ENCODE measurements at regions not wholly inside any gene's neighbourhood (a gene's known extent, or its start where the extent isn't known, plus 50 kb on each side); places are given as distances from the start of the nearest gene placed in this dataset.
"Not testable (repeated sequence)": the region's sequence is repeated elsewhere in the genome, so short reads cannot be mapped to it uniquely, and the experiment has no call there.

DNA sequence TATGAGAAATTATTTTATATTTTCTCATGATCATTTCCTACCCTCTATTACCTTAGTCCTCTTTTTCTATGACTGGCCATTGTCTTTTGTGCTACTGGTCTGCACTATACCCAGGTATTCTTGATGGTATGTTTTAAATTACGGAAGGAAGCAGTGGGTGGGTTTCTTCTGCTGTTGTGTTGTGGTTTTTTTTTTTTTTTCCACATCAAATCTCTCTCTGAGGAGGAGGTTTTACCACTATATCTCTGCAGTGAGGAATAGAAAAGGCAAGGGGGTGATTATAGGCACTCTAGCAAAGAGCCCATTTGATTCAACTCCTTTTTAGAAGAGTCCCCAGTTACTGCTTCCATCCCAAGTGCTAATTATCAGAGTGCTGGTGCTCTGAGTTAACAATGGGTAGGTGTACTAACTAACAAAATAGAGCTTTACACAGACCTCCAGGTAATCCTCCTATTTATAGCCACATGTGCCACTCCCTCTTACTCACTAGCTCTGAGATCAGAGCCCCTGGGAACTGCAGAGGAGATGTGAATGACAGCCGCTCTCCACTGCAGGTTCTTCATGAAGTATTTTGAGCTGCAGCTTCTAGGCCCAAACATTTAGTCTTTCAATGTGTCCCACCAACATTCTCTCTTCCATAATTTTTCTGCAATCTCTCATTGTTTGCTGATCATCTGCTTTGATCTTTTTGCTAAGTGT lies 301.6 kb upstream of the GULP1 start:
- DNase-seq (ENCODE audit: low read depth), result no peak

DNA sequence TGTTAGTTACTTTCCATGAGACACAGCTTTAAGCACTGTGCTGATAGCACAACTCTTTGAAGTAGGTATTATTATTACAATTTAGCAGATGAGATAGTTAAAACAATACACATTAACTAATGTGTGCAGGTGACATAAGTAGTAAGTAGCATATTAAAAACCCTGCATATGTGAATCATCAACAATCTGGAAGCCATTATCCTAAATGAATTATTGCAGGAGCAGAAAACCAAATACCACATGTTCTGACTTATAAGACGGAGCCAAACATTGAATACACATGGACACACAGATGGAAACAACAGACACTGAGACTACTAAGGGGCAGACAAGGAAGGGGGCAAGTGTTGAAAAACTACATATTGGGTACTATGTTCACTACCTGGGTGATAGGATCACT lies 300.3 kb upstream of the GULP1 start:
- DNase-seq (ENCODE audit: low read depth), result peak; percentile 34

DNA sequence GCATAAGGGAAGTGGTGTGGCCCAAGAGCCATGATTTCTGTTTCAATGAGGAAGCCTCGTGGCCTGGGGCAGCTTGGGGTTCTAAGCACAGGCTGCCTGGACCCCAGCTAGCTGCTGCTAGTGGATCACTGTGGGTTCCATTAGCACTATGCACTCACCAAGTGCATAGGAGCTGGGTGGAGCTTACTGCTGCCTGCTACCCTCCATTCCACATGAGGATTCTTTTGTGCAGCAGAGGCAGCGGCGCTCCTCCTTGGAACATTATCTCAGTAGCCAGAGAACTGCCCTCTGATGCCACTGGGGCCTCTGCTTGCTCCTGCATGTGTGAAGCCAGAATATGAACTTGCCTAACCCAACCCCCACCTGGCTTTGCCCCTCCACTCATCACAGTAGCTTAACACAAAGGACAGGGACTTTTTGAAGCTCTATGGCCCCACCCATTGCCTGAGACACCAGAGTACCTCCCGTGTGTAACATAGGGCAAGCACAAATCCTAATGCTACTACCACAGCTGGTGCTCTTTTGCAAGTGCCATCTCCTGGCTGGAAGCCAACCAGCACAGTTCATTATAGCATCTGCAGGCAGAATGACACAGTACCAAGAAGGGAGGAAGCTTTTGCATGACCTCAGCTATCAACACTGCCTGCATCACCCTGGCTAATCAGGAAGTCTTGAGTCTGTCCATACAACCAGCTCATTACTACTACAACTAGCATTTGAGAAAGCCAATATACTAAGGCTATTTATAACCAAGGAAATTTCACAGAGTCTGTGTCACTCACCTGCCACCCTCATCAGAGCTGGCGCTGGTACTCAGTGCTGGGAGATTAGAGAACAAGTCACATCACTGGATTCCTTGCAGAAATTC lies 297.0 kb upstream of the GULP1 start:
- DNase-seq (ENCODE audit: low read depth), result no peak

DNA sequence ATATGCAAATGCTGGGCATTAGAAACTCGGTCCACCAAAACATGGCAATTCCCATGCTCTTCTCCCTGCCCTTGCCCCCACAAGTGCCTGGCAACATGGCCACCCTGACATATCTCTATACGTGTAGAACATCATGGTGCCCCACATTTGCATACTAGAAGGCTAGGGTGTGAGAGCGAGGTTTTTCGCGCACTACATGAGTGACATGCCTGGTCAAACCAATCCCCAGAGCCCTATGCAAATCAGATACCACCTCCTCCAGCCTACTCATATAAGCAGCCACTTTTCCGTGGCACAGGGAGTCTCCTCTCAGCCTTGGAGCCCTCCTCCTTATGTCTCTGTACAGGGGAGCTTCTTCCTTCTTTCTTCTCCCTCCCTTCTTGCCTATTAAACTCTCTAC lies 296.1 kb upstream of the GULP1 start:
- DNase-seq (ENCODE audit: low read depth), result no peak

DNA sequence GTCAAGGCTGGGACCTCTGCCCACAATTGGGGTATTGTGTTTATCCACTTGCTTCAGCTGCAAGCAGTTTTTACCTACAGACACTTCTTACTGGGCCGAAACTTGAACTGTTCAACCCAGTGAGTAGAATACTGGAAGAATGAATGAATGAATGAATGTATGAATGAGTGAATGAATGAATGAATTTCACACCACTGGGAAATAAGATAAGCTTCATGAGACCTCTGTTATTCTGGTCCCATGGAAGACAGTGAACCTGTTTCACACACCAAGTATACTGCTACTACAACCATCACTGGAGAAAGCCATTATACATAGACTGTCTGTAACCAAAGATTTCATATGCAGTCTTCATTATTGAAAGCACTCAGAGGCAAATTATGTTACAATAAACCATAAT lies 295.0 kb upstream of the GULP1 start:
- DNase-seq (ENCODE audit: low read depth), result no peak

DNA sequence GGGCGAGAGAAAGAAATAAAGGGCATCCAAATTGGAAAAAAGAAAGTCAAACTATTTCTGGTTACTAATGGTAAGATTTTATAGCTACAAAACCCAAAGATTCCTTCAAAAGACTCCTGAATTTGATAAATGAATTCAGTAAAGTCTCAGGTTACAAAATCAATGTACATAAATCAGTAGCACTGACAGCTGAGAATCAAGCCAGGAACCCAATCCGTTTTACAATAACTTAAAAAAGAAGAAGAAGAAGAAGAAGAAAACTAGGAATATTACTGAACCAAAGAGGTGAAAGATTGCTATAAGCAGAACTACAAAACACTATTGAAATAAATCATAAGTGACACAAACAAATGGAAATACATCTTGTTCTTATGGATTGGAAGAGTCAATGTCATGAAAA lies 291.5 kb upstream of the GULP1 start:
- no peak for DNase-seq (ENCODE audit: low read depth)

DNA sequence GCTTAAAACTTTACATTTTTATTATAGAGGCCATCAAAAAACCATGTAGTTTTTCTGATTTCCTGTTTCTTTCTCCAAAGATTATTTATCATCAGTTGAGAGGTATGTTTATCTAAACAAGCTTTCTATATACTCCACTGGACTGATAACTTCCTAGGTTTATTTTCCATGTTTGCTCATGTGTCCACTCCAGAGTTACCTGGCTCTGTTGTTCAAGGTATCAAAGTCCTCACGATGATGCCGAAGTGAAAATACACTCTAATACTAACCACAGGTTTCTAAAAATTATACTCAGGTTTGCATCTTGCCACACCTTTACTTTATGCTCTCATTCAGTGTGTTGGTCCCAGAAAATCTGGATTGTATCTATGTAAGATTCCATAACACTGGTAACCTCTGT lies 287.9 kb upstream of the GULP1 start:
- no peak for DNase-seq (ENCODE audit: low read depth)

DNA sequence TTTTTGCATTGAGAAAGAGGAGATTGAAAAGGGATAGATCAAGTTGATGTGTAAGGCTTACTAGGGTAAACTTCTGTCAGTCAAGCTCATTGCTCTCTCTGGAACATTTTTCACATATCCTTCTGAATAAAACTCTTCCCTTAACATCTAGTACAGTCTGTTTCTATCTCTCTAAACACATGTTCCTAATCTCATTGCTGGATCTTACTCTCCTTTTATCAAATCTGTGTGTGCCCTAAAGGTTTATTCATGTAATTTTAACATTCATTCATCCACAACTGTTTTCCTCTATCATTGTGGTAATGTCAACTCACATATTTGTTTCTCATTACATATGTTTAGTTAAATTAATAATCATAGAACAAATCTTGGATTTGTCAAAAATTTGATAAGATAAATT lies 277.9 kb upstream of the GULP1 start:
- DNase-seq (ENCODE audit: low read depth), result no peak

DNA sequence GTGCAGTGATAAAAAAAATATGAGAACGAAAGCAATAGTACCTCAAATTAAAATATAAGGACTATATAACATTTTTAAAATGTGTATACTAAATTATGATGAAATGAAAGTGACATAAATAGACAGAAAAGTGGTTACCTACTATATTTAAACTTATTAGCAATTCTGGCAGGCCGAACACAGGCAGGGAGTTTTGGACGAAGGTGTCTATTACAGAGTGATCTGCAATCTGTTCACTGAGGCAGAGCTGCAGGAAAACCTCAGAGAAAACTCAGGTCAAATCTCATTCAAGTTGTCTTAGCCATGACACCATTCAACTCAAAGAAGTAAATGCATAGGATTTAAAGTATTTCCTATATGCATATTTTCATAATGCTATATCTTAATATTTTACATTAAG lies 274.8 kb upstream of the GULP1 start:
- no peak for DNase-seq (ENCODE audit: low read depth)

DNA sequence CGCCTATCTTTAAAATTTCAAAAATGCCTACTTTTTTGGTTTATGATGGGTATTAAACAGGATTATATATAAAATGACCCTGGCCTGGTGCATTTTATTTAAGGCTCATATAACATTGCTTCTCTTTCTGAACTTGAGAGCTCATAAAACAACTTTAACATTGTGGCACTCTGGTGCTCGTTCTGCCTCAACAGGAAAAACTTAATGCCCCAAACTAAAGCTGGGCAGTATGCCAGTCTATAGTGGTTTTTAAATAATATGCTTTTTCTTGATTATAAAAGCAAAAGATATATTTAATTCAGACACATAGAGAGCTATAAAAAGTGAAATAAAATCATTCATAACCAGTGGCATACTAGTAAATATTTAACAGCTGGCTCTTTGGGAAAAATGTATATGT lies 269.3 kb upstream of the GULP1 start:
- no peak for DNase-seq (ENCODE audit: low read depth)

DNA sequence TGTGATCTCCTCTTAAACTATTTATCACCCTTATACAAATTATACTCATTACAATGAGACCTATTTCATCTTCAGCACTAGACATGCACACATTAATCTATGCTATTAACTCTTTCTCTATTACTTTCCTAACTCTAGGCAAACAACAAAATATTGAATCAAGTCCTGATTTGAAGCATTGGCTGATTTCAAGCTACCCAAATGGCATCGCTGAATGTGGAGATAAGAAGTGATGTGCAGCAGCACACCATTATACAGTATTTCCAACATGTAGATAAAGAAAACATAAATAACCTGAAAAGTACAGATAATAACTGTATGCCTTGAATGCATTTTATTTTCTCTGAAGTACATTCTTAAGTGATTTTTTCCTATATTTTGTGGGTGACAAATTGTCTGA lies 268.6 kb upstream of the GULP1 start:
- no peak for DNase-seq (ENCODE audit: low read depth)

DNA sequence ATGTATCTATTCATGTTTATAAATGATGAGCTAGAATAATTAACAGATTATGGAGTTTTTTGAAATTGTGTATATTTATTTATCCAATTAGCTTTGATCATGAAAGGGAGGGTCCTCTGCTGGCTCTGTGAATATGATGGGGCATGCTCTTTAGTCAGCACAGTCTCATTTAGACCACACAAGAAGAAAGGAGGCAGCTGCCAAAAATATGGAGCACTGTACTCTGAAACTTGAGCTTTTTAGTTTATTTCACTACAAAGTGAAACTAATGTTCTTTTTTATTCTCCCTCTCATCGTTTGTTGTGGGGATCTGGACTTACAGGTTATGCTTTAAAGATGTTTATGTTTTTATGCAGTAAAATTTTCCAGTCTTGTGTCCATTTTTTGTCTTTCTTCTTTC lies 266.9 kb upstream of the GULP1 start:
- no peak for DNase-seq (ENCODE audit: low read depth)

DNA sequence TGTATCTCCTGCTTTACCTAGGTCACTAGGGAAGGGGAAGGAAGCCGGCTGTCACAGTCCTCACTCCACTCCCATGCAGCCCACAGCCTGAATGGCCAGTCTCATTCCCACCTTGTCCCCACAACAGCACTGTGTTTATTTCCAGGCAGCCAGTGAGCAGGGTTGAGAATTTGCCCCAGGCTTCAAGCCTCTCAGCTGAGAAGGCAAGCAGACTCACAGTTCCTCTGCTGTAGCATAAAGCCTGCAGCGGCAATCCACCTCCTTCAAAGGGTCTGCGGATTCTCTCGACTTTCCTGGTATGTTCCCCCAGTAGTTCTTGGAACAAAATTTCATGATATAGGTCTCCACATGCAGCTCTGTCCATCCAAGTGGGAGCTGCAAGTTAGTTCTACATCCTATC lies 262.9 kb upstream of the GULP1 start:
- DNase-seq (ENCODE audit: low read depth), result no peak

DNA sequence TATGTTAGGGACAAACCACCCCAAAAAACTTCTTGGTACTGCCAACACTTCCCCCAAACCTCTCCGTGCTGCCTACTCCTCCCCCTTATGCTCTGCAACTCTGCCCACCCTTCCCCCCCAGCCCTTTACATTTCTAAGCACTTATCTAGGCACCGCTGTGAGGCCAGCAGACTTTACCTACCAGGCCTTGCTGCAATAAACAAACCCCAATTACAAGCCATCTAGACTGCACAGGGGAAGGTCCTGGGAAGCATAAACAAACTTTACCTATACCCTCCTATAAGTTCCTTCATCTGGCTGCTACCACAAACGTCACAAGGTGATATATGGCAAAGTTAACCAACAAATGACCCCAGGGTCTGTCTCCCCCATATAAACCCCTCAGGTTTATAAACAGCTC lies 259.4 kb upstream of the GULP1 start:
- no peak for DNase-seq (ENCODE audit: low read depth)

DNA sequence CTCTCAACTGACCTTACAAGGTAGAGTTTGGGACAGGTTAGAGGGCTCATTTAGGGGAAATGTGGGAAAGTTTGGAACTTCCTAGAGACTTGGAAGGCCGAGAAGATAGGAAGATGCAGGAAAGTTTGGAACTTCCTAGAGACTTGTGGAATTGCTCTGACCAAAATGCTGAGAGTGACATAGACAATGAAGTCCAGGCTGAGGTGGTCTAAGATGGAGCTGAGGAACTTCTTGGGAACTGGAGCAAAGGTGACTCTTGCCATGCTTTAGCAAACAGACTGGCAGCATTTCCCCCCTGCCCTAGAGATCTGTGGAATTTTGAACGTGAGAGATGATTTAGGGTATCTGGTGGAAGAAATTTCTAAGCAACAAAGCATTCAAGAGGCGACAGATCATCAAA lies 258.9 kb upstream of the GULP1 start:
- DNase-seq (ENCODE audit: low read depth), result no peak

DNA sequence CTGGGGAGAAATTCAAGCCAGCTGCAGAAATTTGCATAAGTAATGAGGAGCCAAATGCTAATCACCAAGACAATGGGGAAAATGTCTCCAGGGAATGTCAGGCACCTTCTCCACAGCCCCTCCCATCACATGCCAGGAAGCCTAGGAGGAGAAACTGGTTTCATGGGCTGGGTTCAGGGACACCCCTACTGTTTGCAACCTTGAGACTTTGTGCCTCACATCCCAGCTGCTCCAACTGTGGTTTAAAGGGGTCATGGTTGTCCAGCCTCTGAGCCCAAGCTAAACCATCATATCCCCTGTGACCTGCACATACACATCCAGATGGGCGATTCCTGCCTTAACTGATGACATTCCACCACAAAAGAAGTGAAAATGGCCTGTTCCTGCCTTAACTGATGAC lies 258.4 kb upstream of the GULP1 start:
- DNase-seq (ENCODE audit: low read depth), result not testable (repeated sequence)

DNA sequence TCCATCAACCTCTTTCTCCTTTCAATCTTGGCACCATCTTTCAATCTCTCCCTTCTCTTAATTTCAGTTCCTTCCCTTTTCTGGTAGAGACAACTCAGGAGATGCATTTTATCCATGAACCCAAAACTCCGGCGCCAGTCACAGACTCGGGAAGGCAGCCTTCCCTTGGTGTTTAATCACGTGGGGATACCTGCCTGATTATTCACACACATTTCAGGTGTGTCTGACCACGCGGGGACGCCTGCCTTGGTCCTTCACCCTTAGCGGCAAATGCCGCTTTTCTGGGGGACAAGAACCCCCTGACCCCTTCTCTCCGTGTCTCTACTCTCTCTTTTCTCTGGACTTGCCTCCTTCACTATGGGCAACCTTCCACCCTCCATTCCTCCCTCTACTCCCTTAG lies 257.6 kb upstream of the GULP1 start:
- not testable (repeated sequence) for DNase-seq (ENCODE audit: low read depth)

DNA sequence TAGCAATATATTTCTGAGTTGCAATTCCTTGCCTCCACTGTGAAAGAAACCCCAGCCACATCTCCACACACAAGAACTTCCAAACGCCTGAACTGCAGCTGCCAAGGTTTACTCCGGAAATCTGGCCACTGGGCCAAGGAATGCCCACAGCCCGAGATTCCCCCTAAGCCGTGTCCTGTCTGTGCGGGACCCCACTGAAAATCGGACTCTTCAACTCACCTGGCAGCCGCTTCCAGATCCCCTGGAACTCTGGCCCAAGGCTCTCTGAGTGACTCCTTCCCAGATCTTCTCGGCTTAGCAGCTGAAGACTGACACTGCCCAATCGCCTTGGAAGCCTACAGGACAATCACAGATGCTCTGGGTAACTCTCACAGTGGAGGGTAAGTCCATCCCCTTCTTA lies 256.3 kb upstream of the GULP1 start:
- not testable (repeated sequence) for DNase-seq (ENCODE audit: low read depth)

DNA sequence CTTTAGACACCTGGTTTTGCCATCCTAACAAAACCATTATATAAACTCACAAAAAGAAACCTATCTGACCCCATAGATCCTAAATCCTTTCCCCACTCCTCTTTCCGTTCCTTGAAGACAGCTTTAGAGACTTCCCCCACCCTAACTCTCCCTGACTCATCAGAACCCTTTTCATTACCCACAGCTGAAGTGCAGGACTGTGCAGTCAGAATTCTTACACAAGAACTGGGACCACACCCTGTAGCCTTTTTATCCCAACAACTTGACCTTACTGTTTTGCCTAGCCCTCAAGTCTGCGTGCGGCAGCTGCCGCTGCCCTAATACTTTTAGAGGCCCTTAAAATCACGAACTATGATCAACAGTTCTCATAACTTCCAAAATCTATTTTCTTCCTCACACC lies 254.9 kb upstream of the GULP1 start:
- not testable (repeated sequence) for DNase-seq (ENCODE audit: low read depth)

DNA sequence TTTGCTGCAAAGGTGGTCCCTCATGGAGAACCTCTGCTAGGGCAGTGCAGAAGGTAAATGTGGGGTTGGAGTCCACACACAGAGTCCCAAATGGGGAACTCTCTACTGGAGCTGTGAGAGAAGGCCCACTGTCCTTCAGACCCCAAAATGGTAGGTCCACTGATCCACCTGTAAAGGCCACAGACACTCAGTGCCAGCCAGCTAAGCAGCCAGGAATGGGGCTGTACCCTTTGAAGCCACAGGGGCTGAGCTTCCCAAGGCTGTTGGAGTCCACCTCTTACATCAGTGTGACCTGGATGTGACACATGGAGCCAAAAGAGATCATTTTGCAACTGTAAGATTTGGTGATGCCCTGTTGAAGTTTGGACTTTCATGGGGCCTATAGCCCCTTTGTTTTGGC lies 252.4 kb upstream of the GULP1 start:
- no peak for DNase-seq (ENCODE audit: low read depth)

DNA sequence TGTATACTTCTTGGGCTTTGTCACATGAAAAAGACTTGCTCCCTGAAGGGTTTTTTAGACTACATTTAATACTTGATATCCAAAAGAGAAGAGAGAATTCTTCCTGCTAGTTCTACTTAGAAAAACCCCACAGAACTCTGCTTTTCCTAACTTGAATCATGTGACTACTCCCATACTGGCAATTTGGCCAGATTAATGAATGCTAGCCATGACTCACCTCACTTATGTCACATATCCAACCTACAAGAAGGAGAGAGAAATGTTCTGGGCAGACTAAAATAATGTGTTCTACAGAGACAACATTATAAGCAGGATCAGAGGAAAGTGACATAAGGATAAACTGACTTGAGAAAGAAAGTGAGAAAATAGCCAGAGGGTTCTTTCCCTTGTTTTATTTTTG lies 249.3 kb upstream of the GULP1 start:
- no peak for DNase-seq (ENCODE audit: low read depth)

DNA sequence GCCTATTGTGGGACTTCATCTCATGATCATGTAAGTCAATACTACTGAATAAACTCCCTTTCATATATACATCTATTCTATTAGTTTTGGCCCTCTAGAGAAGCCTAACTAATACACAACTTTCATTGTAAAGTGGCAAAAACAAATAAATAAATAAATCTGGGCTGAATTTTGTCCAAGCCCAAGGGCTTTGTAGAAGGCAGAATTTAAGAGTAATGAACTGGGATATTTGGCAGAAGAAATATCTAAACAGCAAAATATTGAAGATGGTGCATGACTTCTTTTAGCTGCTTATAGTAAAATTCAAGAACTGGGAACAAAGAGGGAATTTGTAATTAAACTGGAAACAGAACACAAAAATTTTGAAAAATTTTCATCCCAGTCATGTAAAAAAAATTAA lies 246.7 kb upstream of the GULP1 start:
- no peak for DNase-seq (ENCODE audit: low read depth)

DNA sequence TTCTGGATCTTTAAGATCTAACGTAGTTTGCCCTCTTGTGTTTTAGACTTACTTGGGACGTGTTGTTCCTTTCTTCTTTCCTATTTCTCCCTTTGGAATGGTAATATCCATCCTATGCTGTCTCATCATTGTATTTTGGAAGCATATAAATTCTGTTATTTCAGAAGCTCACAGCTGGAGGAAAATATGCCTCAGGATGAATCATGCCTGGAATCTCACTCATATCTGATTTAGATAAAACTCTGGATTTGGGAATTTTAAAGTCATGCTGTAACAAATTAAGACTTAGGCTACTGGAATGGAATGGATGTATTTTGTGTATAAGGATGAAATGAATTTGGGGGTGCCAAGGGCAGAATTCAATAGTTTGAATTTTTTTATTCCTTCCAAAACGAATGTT lies 245.2 kb upstream of the GULP1 start:
- no peak for DNase-seq (ENCODE audit: low read depth)

DNA sequence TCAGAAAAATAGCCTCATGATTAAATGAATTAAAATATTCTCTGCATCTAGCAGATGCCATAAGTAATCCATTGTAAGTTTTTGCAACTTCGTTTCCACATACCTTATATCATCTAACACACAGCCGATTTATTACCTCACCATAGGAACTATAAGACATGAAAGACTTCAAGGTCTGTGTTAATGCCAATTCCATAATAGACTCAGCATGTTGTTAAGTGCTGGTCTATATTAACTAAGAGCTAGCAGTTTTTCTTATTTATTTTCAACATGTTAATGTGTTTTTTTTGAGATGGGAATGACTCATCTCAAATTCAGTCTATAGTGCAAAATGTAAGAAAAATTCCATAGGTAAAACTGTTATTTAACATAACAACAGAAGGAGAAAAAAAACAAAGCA lies 243.9 kb upstream of the GULP1 start:
- no peak for DNase-seq (ENCODE audit: low read depth)

Data from forelimb muscle (tissue), 1 donor.